Muscle layer of colon (tissue), 2 donors: ENCODE measurements at regions not wholly inside any gene's neighbourhood (a gene's known extent, or its start where the extent isn't known, plus 50 kb on each side); places are given as distances from the start of the nearest gene placed in this dataset.

Source experiments
- H3K27ac ChIP-seq: one replicate; pipeline ENCODE4 v1.7.0; 2013; ENCODE audit warnings: low read depth, mild to moderate bottlenecking, low read length, moderate library complexity
- H3K27me3 ChIP-seq, 2 donors: one replicate each; pipeline ENCODE4 v1.7.0; 2013; ENCODE audit warnings: low read length in 2 of 2, mild to moderate bottlenecking in 2 of 2; ENCODE audit not compliant: insufficient read depth in 2 of 2, control insufficient read depth in 1 of 2
- H3K36me3 ChIP-seq: one replicate; pipeline ENCODE4 v1.7.0; 2013; ENCODE audit warnings: mild to moderate bottlenecking, low read length; ENCODE audit not compliant: insufficient read depth
- H3K4me1 ChIP-seq: one replicate; pipeline ENCODE4 v1.7.0; 2013; ENCODE audit warnings: mild to moderate bottlenecking, low read length; ENCODE audit not compliant: insufficient read depth
- H3K4me3 ChIP-seq, 2 donors: one replicate each; pipeline ENCODE4 v1.7.0; 2013; ENCODE audit warnings: low read length in 2 of 2, low read depth in 1 of 2, mild to moderate bottlenecking in 1 of 2, moderate library complexity in 1 of 2
- H3K9ac ChIP-seq: one replicate; pipeline ENCODE4 v1.7.0; 2013; ENCODE audit warnings: low read length
- H3K9me3 ChIP-seq: one replicate; pipeline ENCODE4 v1.7.0; 2013; ENCODE audit warnings: mild to moderate bottlenecking, low read length
- donor health status: abdominal sarcoma.
- donor health status: Adenocarcinoma of cecum.

DNA sequence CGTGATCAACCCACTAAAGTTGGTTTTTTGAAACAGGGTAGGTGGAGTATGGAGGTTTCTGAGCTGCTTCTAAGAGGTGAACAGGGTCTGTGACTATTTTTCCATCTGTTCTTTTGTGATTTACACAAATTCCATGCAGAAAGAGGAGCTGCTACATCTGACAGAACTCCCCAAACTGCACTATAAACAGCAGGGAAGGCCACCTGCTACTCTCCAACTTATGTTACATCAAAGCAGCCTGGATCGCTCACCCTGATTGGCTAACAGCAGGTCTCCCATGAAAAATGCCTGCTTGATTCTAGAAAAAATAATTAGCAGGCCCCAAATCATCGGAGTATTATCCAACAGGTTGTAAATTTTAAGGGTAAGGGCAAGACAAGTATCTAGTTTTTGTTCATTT, 282.9 kb upstream of the FLRT2 start:
- no peaks in the 10 kb centered on the region for H3K27me3 ChIP-seq
- H3K27ac ChIP-seq: no peak overlapping the region
- no peak overlapping the region for H3K4me3 ChIP-seq
- H3K36me3 ChIP-seq: no peaks in the 10 kb centered on the region
- H3K4me1 ChIP-seq: no peaks in the 10 kb centered on the region
- no peaks in the 10 kb centered on the region for H3K9me3 ChIP-seq
- H3K9ac ChIP-seq: no peak overlapping the region

DNA sequence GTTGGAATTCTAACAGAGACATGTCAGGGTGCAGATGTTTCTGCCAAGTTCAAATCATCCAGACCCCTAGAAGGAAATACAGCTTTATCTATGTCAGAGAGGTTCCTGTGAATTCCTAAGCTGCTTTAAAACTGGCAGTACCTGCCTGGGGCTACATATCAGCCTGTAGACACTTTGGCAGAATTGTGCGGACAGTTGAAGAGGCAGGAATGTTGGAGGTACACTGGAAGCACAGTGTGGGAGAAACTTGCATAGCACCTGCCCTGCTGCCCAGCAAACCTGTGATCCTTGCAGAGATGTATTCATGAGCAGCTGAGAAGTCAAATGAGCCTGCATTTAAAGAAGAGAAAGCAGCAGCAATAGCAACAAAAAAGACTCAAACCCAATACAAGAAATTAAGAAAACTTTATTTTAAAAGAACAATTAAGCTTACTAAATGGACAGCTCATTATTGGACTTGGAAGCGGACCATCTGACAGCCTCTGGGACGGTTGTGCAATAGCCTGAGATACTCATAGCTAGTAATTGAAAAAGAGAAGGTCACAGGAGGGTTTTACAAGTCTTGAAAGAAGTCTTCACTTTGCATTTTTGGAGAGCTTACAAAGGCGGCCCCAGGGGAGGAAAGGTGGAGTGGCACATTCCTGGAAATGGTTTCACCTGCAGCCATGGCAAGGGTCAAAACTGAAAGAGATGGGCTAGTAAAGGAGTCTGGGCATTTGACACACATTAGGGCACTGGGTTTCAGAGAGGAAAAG, 280.9 kb upstream of the FLRT2 start:
- no peaks in the 10 kb centered on the region for H3K36me3 ChIP-seq
- no peak overlapping the region for H3K4me3 ChIP-seq
- no peaks in the 10 kb centered on the region for H3K4me1 ChIP-seq
- no peak overlapping the region for H3K27ac ChIP-seq
- no peaks in the 10 kb centered on the region for H3K27me3 ChIP-seq
- no peaks in the 10 kb centered on the region for H3K9me3 ChIP-seq
- H3K9ac ChIP-seq: no peak overlapping the region

DNA sequence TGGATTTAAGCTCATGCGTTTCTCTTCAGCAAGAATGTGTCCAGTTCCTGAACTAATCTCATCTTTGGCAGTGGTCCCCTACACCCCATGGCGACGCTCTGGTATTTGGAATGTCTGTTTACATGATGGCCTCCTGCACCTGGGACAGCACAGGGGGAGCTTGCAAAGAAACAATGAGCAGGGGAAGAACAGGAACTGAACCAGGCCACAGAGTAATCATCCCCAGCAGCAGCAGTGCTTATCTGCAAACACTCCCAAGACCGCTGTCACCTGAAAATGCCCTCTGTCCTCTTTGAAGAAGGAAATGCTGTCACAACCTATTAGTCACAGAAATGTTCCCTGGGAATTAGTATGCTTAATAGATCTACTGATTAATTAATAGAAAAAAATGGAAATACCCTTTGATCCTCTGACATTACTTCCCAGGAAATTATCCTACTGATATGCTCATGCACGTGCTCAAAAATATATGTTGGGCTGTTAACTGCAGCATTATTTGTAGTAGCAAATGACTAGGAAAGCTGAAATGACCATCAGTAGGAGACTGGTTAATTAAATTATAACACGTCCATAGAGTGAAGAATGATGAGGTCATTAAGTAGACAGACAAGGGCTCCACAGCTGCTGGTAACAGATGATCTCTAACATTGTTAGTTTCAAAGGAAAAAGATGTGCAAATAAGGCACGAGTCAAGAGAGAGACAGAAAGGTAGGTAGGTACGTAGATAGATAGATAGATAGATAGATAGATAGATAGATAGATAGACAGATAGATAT, 279.3 kb upstream of the FLRT2 start:
- Histone ChIP-seq H3K27ac (no peak overlapping the region), H3K9me3 (no peaks in the 10 kb centered on the region), H3K9ac (no peak overlapping the region), H3K4me1 (no peaks in the 10 kb centered on the region), H3K36me3 (no peaks in the 10 kb centered on the region), H3K27me3 (no peaks in the 10 kb centered on the region), H3K4me3 (no peak overlapping the region)

DNA sequence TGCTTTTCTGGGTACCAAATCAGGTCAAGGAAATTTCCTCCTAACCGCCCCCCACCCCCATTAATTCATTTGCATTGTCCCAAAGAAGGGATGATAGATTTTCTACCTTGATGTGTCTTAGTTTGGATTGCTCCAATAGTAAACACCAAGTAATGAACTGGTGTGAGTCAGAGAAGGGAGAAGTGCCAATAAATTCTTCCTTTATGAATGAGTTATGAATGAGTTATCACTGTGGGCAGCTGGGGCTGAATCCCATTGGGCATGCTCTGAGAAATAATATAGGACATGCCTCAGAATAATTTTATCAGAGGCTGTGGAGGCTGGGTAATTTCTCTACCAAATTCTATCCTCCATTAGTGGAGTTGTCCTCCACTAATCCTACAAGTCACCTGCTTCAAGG, 277.9 kb upstream of the FLRT2 start:
- no peaks in the 10 kb centered on the region for H3K27me3 ChIP-seq
- H3K4me1 ChIP-seq: no peaks in the 10 kb centered on the region
- no peak overlapping the region for H3K4me3 ChIP-seq
- no peaks in the 10 kb centered on the region for H3K9me3 ChIP-seq
- no peak overlapping the region for H3K9ac ChIP-seq
- H3K36me3 ChIP-seq: no peaks in the 10 kb centered on the region
- H3K27ac ChIP-seq: no peak overlapping the region

DNA sequence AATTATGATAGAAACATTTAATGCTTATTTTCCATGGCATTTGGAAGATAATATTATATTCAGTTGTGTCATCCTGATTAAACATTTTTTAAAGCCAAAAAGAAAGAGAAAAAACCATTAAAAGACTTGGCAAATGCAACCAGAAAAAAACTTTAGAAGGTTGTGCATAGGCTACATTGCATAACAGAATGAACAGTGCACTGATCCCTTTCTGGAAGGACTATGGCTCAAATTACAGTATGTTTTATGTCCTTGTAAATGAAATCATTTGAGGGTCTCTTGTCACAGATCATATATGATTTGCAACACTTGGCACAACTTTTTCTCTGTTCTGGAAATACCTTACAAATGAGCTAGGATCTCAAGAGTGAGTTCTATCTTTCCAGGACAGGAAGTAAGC, 275.2 kb upstream of the FLRT2 start:
- H3K4me3 ChIP-seq: no peak overlapping the region
- no peaks in the 10 kb centered on the region for H3K9me3 ChIP-seq
- no peak overlapping the region for H3K9ac ChIP-seq
- no peaks in the 10 kb centered on the region for H3K27me3 ChIP-seq
- H3K36me3 ChIP-seq: no peaks in the 10 kb centered on the region
- H3K4me1 ChIP-seq: no peaks in the 10 kb centered on the region
- H3K27ac ChIP-seq: no peak overlapping the region

DNA sequence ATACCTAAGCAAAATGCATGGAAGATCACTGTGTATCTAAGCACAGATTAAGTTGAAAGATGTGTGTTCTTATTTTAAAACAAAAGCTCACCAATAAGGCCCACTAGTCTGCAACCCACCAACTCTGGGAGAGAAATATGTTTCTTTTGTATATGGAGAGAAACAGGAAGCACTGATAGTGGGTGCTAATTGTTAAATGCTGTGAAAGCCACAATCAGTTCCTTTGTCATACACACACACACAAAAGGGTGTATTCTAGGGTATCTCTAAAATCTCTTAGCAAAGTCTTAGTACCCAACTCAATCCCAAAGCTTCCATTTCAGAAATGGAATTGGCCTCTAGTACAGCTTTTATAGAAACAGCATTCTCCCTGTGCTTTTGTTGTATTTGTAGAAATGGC, 272.7 kb upstream of the FLRT2 start:
- Histone ChIP-seq H3K9ac (no peak overlapping the region), H3K4me1 (no peaks in the 10 kb centered on the region), H3K27ac (no peak overlapping the region), H3K4me3 (no peak overlapping the region), H3K36me3 (no peaks in the 10 kb centered on the region), H3K9me3 (no peaks in the 10 kb centered on the region), H3K27me3 (no peaks in the 10 kb centered on the region)

DNA sequence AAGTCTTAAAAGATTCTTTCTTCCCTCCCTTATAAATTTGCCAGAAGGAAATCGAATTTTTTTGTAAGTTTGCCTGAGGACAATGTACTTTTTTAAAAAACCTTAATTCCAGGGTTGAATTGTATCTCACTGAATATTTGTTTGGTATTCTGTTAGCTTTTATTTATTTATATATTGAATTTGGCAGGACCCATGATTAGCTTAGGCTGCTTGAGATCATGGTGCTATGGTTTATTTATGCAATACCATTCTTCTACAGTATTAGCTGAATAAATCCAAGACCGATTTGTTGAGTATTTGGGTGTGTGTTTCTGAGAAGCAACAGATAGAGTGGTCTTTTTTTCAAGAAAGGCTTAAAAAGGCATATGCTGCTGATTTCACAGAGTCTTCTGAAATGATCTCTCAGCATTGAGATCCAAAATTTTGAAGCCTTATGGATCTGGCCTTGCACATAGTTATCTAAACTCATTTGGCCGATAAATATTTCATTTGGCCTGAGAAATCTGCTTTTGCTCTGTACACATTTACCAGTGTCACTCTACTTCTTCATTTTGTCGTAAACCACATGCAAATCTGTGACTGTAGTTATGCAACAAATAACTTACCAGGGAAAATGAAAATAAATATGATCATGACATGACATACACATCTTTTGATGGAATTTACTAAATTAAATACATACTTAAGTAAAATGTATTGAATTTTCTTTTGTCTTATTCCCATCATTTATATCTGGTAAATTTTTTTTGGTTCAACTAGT, 265.8 kb upstream of the FLRT2 start:
- no peak overlapping the region for H3K27ac ChIP-seq

DNA sequence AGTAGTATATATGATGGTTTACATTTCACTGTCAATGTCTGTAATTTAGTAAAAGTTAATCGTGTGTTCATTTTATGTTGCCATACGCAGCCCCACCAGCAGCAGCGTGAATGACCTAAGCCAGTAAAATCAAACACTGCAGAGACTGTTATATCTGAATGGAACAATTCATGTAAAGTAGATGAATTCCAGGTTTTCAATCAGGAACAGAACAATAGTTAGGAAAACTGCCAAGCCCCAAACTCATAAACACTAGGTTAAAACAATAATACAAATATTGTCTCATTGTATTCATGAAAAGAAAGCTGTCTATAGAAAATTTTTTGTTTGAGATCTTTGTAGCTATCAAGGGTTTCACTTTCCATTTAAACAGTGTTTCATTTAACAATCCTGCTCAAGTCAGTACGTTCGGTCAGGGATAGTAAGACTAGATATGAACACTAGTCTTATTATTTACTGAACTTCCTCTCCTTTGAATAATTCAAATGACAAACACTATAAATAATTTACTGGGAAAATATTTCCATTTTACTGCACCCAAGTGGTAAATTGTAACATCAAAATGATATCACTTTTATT, 256.8 kb upstream of the FLRT2 start:
- H3K9me3 ChIP-seq: no peaks in the 10 kb centered on the region
- no peaks in the 10 kb centered on the region for H3K4me1 ChIP-seq
- H3K9ac ChIP-seq: no peak overlapping the region
- no peak overlapping the region for H3K27ac ChIP-seq
- no peak overlapping the region for H3K4me3 ChIP-seq
- no peaks in the 10 kb centered on the region for H3K36me3 ChIP-seq
- H3K27me3 ChIP-seq: no peaks in the 10 kb centered on the region

More for the DNA sequence above, 265.8 kb upstream of the FLRT2 start:
- Histone ChIP-seq H3K4me1 (no peaks in the 10 kb centered on the region), H3K4me3 (no peak overlapping the region), H3K36me3 (no peaks in the 10 kb centered on the region), H3K27me3 (no peaks in the 10 kb centered on the region), H3K9ac (no peak overlapping the region), H3K9me3 (no peaks in the 10 kb centered on the region)

DNA sequence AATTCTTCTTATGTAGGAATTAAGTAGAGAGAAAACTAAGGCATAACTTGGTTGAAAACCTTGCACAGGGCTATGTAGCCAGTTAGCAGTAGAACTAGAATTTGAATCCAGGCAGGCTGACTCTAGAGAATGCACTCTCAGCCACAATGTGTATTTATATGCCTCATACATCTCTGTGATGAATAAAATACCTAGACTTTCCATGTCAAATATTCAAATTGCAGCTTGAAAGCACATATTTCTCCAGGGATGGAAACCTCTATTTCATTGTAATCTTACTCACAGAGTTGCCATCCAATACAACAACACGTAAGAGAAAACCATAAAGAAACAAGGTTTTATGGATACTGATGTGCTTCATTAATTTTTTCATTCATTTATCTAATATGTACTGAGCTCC, 256.0 kb upstream of the FLRT2 start:
- Histone ChIP-seq H3K4me1 (no peaks in the 10 kb centered on the region), H3K27me3 (no peaks in the 10 kb centered on the region), H3K4me3 (no peak overlapping the region), H3K36me3 (no peaks in the 10 kb centered on the region), H3K27ac (no peak overlapping the region), H3K9me3 (no peaks in the 10 kb centered on the region), H3K9ac (no peak overlapping the region)

DNA sequence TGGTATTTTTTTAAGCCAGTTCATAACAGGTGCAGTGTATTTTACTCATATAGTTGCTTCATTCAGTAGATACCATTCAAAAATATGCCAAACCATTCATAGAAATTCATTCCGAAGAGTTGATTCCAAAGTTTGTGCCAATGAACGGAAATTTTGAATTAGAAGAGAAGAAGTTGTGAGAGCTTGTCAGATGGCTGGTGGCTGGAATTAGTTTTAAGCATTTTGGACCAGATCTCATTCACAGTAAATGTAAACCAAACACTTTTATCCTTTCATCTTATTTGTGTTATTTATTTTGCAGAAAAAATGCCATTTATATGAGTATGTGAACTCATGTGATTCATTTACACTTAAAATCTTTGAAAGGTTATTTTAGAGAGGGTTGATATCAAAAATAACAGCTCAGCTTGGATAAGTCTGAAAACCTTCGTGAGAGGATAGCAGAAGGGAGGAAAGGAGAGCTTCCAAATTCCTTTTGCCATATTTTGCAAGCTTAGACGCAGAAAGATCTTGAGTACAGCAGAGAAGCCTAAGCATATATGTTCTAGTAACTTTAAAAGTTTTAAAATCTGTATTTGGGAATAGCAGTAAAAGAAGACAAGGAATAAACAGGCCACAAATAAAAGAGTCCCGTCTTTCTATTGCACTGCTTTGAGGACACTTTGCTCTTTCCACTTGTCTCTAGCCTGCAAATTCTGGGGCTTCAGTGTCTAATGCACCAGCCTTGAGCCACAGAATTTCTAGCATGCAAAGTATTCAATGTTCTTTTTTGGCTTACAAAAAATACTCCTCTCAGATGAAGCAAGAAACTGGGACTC, 253.6 kb upstream of the FLRT2 start:
- Histone ChIP-seq H3K9me3 (no peaks in the 10 kb centered on the region), H3K27ac (no peak overlapping the region), H3K9ac (no peak overlapping the region), H3K4me1 (no peaks in the 10 kb centered on the region), H3K27me3 (no peaks in the 10 kb centered on the region), H3K36me3 (no peaks in the 10 kb centered on the region), H3K4me3 (no peak overlapping the region)

DNA sequence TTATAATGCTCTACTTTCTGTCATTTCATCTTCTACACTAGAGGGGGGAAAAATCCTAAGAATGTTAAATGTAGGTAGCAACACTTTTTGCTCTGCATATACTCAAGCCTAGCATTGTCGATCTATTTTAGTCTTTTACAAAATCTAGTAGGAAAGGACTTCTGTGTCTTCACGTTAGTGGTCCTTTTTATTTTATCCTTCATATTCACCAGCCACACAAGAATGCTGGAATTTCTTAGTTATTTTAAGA, 253.0 kb upstream of the FLRT2 start:
- no peak overlapping the region for H3K4me3 ChIP-seq
- no peaks in the 10 kb centered on the region for H3K4me1 ChIP-seq
- no peaks in the 10 kb centered on the region for H3K27me3 ChIP-seq
- no peaks in the 10 kb centered on the region for H3K36me3 ChIP-seq
- H3K9me3 ChIP-seq: no peaks in the 10 kb centered on the region
- no peak overlapping the region for H3K27ac ChIP-seq
- H3K9ac ChIP-seq: no peak overlapping the region
